DMS153 treated with DMSO at 0.1 percent for 48 hours (cell line): ENCODE measurements at regions not wholly inside any gene's neighbourhood (a gene's known extent, or its start where the extent isn't known, plus 50 kb on each side); places are given as distances from the start of the nearest gene placed in this dataset.

ENCODE experiments used
- DNase-seq: peaks from one replicate; lab custom pipeline; 2025; ENCODE audit not compliant: unreplicated experiment; lab: John Stamatoyannopoulos, UW

GRCh38 chr11:70776914-70777532 lies 378.7 kb downstream of the CTTN start:
- DNase-seq = no peak

GRCh38 chr11:70778883-70779282 lies 380.6 kb downstream of the CTTN start:
- DNase-seq = no peak

- no peak for DNase-seq
These were observed 381.3 kb downstream of the CTTN start for GRCh38 chr11:70779433-70780245.

- DNase-seq = no peak
These were observed 381.9 kb downstream of the CTTN start for GRCh38 chr11:70780246-70780535.

GRCh38 chr11:70782401-70782913 lies 384.1 kb downstream of the CTTN start:
- DNase-seq = no peak

GRCh38 chr11:70783356-70783755 lies 385.0 kb downstream of the CTTN start:
- no peak for DNase-seq

GRCh38 chr11:70783821-70784220 lies 385.5 kb downstream of the CTTN start:
- DNase-seq = no peak

GRCh38 chr11:70785372-70785771 lies 387.0 kb downstream of the CTTN start:
- no peak for DNase-seq

- DNase-seq = no peak
These were observed 387.8 kb downstream of the CTTN start for GRCh38 chr11:70786021-70786665.

- no peak for DNase-seq
These were observed 390.1 kb downstream of the CTTN start for GRCh38 chr11:70788248-70789022.

GRCh38 chr11:70790671-70791300 lies 392.5 kb downstream of the CTTN start:
- DNase-seq = no peak

- no peak for DNase-seq
These were observed 398.4 kb downstream of the CTTN start for GRCh38 chr11:70796648-70797227.

GRCh38 chr11:70798296-70798695 lies 400.0 kb downstream of the CTTN start:
- DNase-seq = no peak

- no peak for DNase-seq
These were observed 401.1 kb downstream of the CTTN start for GRCh38 chr11:70799386-70799785.

- DNase-seq = no peak
These were observed 403.9 kb downstream of the CTTN start for GRCh38 chr11:70802185-70802584.

- DNase-seq = no peak
These were observed 406.0 kb downstream of the CTTN start for GRCh38 chr11:70804139-70804837.

- no peak for DNase-seq
These were observed 406.9 kb downstream of the CTTN start for GRCh38 chr11:70805243-70805642.

- DNase-seq = no peak
These were observed 407.6 kb downstream of the CTTN start for GRCh38 chr11:70805971-70806370.

- no peak for DNase-seq
These were observed 408.3 kb downstream of the CTTN start for GRCh38 chr11:70806461-70807194.
